A549 (cell line): ENCODE measurements at regions not wholly inside any gene's neighbourhood (a gene's known extent, or its start where the extent isn't known, plus 50 kb on each side); places are given as distances from the start of the nearest gene placed in this dataset.

Source experiments
- CTCF ChIP-seq: fragments of >200 bp; sonication (Bioruptor Twin); formaldehyde crosslinking; IDR thresholded peaks from 3 replicates; pipeline ENCODE4 v1.5.1; 2016
- HDAC2 ChIP-seq: fragments of 200-600 bp; sonication (generic); IDR thresholded peaks from 2 replicates; pipeline ENCODE4 v1.6.1; 2016
- HOXA7 ChIP-seq: fragments of 250-450 bp; sonication (Bioruptor Pico); IDR thresholded peaks from 2 replicates; pipeline ENCODE4 v1.5.0; 2020; ENCODE audit warnings: mild to moderate bottlenecking, moderate library complexity
- NPAS2 ChIP-seq: fragments of 250-450 bp; sonication (Bioruptor Pico); IDR thresholded peaks from 2 replicates; pipeline ENCODE4 v1.8.0; 2022; ENCODE audit warnings: mild to moderate bottlenecking, moderate library complexity, borderline replicate concordance
- POLR2A ChIP-seq: IDR thresholded peaks from 2 replicates; pipeline ENCODE4 v1.6.1; 2012; ENCODE audit warnings: mild to moderate bottlenecking, low read length
- RCOR1 ChIP-seq: fragments of 150-350 bp; IDR thresholded peaks from 2 replicates; pipeline ENCODE4 v1.6.1; 2014; ENCODE audit warnings: antibody characterized with exemption, low read length, low read depth
- SMC3 ChIP-seq: fragments of >200 bp; sonication (Bioruptor Twin); formaldehyde crosslinking; IDR thresholded peaks from 3 replicates; pipeline ENCODE4 v1.6.1; 2018; ENCODE audit warnings: inconsistent platforms

DNA sequence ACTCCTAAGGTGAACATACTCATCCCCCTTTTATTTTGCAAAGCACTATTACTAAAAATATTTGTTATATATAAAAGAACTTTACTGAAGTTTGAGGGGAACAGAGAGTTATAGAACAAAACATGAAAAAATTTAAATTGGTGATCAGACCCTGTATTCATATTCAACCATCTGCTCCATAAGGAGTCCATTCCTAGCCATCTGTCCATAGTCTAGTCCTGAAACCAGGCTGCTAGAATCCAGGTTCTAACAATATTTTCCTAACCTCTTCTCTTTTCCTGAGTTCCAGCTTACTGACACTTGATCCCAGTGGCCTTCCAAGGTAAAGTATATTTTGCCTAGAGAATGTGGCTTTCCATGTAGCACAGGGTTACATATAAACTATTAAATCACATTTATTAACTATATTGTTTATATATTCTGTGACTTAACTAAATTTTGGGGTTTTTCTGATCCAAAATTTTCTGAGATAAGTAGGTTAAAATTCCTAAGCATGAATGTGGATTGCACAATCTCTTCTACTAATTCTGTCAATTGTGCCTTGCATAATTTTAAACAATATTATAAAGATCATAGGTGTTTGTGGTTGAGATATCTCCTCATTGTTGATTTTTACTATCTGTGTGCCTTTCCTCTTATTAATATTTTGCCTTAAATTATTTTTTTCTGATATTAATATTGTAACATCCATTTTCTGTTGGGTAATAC, 137.6 kb upstream of the MAGI2 start:
- TF ChIP-seq HOXA7 (CRISPR knock-in tag): no peak
- no peak for TF ChIP-seq CTCF
- TF ChIP-seq NPAS2: no peak
- TF ChIP-seq POLR2A: no peak
- no peak for TF ChIP-seq HDAC2
- no peak for TF ChIP-seq SMC3
- TF ChIP-seq RCOR1: no peak
